ENCODE measurements at regions not wholly inside any gene's neighbourhood (a gene's known extent, or its start where the extent isn't known, plus 50 kb on each side); places are given as distances from the start of the nearest gene placed in this dataset.

GRCh38 chr11:34748036-34748435 is 127.1 kb downstream of the EHF start:
- Histone ChIP-seq H3K4me3 (ENCODE audit: low read length) (no peak overlapping the region), H4K20me1 (ENCODE audit: insufficient read depth, low read depth, low read length) (no peaks in the 10 kb centered on the region), H3K36me3 (ENCODE audit: insufficient read depth, low read length) (no peaks in the 10 kb centered on the region), H3K4me1 (ENCODE audit: low read length) (no peaks in the 10 kb centered on the region), H3K27ac (ENCODE audit: low read length) (no peak overlapping the region), H3K9me2 (replicated peaks; ENCODE audit: insufficient read depth, low read length) (no peaks in the 10 kb centered on the region), H3K9me3 (ENCODE audit: low read length) (no peaks in the 10 kb centered on the region), H2AFZ (ENCODE audit: low read length) (no peak overlapping the region), H3K27me3 (ENCODE audit: low read length) (no peaks in the 10 kb centered on the region), H3K4me2 (ENCODE audit: low read depth, low read length, poor library complexity, severe bottlenecking) (no peak overlapping the region), H3K9ac (ENCODE audit: low read length) (no peak overlapping the region), H3K79me2 (ENCODE audit: low read length) (no peaks in the 10 kb centered on the region)
- no peak for DNase-seq

GRCh38 chr11:34747251-34747650 is 126.4 kb downstream of the EHF start:
- no peaks in the 10 kb centered on the region for H3K9me3 ChIP-seq (ENCODE audit: low read length)
- H3K4me3 ChIP-seq (ENCODE audit: low read length) = no peak overlapping the region
- H3K4me1 ChIP-seq (ENCODE audit: low read length) = no peaks in the 10 kb centered on the region
- no peak for DNase-seq
- H3K4me2 ChIP-seq (ENCODE audit: low read depth, low read length, poor library complexity, severe bottlenecking) = no peak overlapping the region
- no peak overlapping the region for H3K27ac ChIP-seq (ENCODE audit: low read length)
- H3K9me2 ChIP-seq (replicated peaks; ENCODE audit: insufficient read depth, low read length) = no peaks in the 10 kb centered on the region
- no peak overlapping the region for H2AFZ ChIP-seq (ENCODE audit: low read length)
- no peaks in the 10 kb centered on the region for H4K20me1 ChIP-seq (ENCODE audit: insufficient read depth, low read depth, low read length)
- H3K9ac ChIP-seq (ENCODE audit: low read length) = no peak overlapping the region
- H3K36me3 ChIP-seq (ENCODE audit: insufficient read depth, low read length) = no peaks in the 10 kb centered on the region
- no peaks in the 10 kb centered on the region for H3K27me3 ChIP-seq (ENCODE audit: low read length)
- no peaks in the 10 kb centered on the region for H3K79me2 ChIP-seq (ENCODE audit: low read length)

- no peak for DNase-seq
- Histone ChIP-seq H3K27ac (ENCODE audit: low read length) (no peak overlapping the region), H3K4me3 (ENCODE audit: low read length) (no peak overlapping the region), H3K4me1 (ENCODE audit: low read length) (no peaks in the 10 kb centered on the region), H3K79me2 (ENCODE audit: low read length) (no peaks in the 10 kb centered on the region), H3K27me3 (ENCODE audit: low read length) (no peaks in the 10 kb centered on the region), H3K9me3 (ENCODE audit: low read length) (no peaks in the 10 kb centered on the region), H3K9me2 (replicated peaks; ENCODE audit: insufficient read depth, low read length) (no peaks in the 10 kb centered on the region), H3K36me3 (ENCODE audit: insufficient read depth, low read length) (no peaks in the 10 kb centered on the region), H4K20me1 (ENCODE audit: insufficient read depth, low read depth, low read length) (no peaks in the 10 kb centered on the region), H2AFZ (ENCODE audit: low read length) (no peak overlapping the region), H3K9ac (ENCODE audit: low read length) (no peak overlapping the region), H3K4me2 (ENCODE audit: low read depth, low read length, poor library complexity, severe bottlenecking) (no peak overlapping the region)
Observed at GRCh38 chr11:34745195-34745594, 124.3 kb downstream of the EHF start.

GRCh38 chr11:34744511-34744910 is 123.6 kb downstream of the EHF start:
- H3K9me3 ChIP-seq (ENCODE audit: low read length) = no peaks in the 10 kb centered on the region
- H4K20me1 ChIP-seq (ENCODE audit: insufficient read depth, low read depth, low read length) = no peaks in the 10 kb centered on the region
- H3K36me3 ChIP-seq (ENCODE audit: insufficient read depth, low read length) = no peaks in the 10 kb centered on the region
- no peaks in the 10 kb centered on the region for H3K79me2 ChIP-seq (ENCODE audit: low read length)
- H2AFZ ChIP-seq (ENCODE audit: low read length) = no peak overlapping the region
- DNase-seq = no peak
- H3K4me1 ChIP-seq (ENCODE audit: low read length) = no peaks in the 10 kb centered on the region
- no peak overlapping the region for H3K4me2 ChIP-seq (ENCODE audit: low read depth, low read length, poor library complexity, severe bottlenecking)
- no peak overlapping the region for H3K4me3 ChIP-seq (ENCODE audit: low read length)
- H3K27me3 ChIP-seq (ENCODE audit: low read length) = no peaks in the 10 kb centered on the region
- H3K9me2 ChIP-seq (replicated peaks; ENCODE audit: insufficient read depth, low read length) = no peaks in the 10 kb centered on the region
- H3K27ac ChIP-seq (ENCODE audit: low read length) = no peak overlapping the region
- H3K9ac ChIP-seq (ENCODE audit: low read length) = no peak overlapping the region

GRCh38 chr11:34738237-34738636 is 117.3 kb downstream of the EHF start:
- no peaks in the 10 kb centered on the region for H3K4me1 ChIP-seq (ENCODE audit: low read length)
- no peak overlapping the region for H3K27ac ChIP-seq (ENCODE audit: low read length)
- DNase-seq = no peak
- H3K27me3 ChIP-seq (ENCODE audit: low read length) = no peaks in the 10 kb centered on the region
- H3K9me2 ChIP-seq (replicated peaks; ENCODE audit: insufficient read depth, low read length) = no peaks in the 10 kb centered on the region
- H4K20me1 ChIP-seq (ENCODE audit: insufficient read depth, low read depth, low read length) = no peaks in the 10 kb centered on the region
- no peak overlapping the region for H3K4me3 ChIP-seq (ENCODE audit: low read length)
- no peak overlapping the region for H3K4me2 ChIP-seq (ENCODE audit: low read depth, low read length, poor library complexity, severe bottlenecking)
- H3K9ac ChIP-seq (ENCODE audit: low read length) = no peak overlapping the region
- H3K36me3 ChIP-seq (ENCODE audit: insufficient read depth, low read length) = no peaks in the 10 kb centered on the region
- no peak overlapping the region for H2AFZ ChIP-seq (ENCODE audit: low read length)
- H3K9me3 ChIP-seq (ENCODE audit: low read length) = no peaks in the 10 kb centered on the region
- H3K79me2 ChIP-seq (ENCODE audit: low read length) = no peaks in the 10 kb centered on the region

- no peaks in the 10 kb centered on the region for H3K9me2 ChIP-seq (replicated peaks; ENCODE audit: insufficient read depth, low read length)
- H3K4me3 ChIP-seq (ENCODE audit: low read length) = no peak overlapping the region
- H3K27ac ChIP-seq (ENCODE audit: low read length) = no peak overlapping the region
- DNase-seq = no peak
- H3K4me1 ChIP-seq (ENCODE audit: low read length) = no peaks in the 10 kb centered on the region
- H3K27me3 ChIP-seq (ENCODE audit: low read length) = no peaks in the 10 kb centered on the region
- no peak overlapping the region for H3K4me2 ChIP-seq (ENCODE audit: low read depth, low read length, poor library complexity, severe bottlenecking)
- no peaks in the 10 kb centered on the region for H3K79me2 ChIP-seq (ENCODE audit: low read length)
- no peaks in the 10 kb centered on the region for H3K36me3 ChIP-seq (ENCODE audit: insufficient read depth, low read length)
- no peaks in the 10 kb centered on the region for H3K9me3 ChIP-seq (ENCODE audit: low read length)
- H2AFZ ChIP-seq (ENCODE audit: low read length) = no peak overlapping the region
- H4K20me1 ChIP-seq (ENCODE audit: insufficient read depth, low read depth, low read length) = no peaks in the 10 kb centered on the region
- H3K9ac ChIP-seq (ENCODE audit: low read length) = no peak overlapping the region
Observed at GRCh38 chr11:34732831-34733230, 111.9 kb downstream of the EHF start.

- H3K36me3 ChIP-seq (ENCODE audit: insufficient read depth, low read length) = no peaks in the 10 kb centered on the region
- no peak overlapping the region for H3K27ac ChIP-seq (ENCODE audit: low read length)
- H3K4me1 ChIP-seq (ENCODE audit: low read length) = no peaks in the 10 kb centered on the region
- H3K9me2 ChIP-seq (replicated peaks; ENCODE audit: insufficient read depth, low read length) = no peaks in the 10 kb centered on the region
- H3K9me3 ChIP-seq (ENCODE audit: low read length) = no peaks in the 10 kb centered on the region
- no peaks in the 10 kb centered on the region for H4K20me1 ChIP-seq (ENCODE audit: insufficient read depth, low read depth, low read length)
- no peaks in the 10 kb centered on the region for H3K27me3 ChIP-seq (ENCODE audit: low read length)
- no peak for DNase-seq
- no peak overlapping the region for H3K4me2 ChIP-seq (ENCODE audit: low read depth, low read length, poor library complexity, severe bottlenecking)
- no peak overlapping the region for H3K9ac ChIP-seq (ENCODE audit: low read length)
- H3K79me2 ChIP-seq (ENCODE audit: low read length) = no peaks in the 10 kb centered on the region
- no peak overlapping the region for H3K4me3 ChIP-seq (ENCODE audit: low read length)
- no peak overlapping the region for H2AFZ ChIP-seq (ENCODE audit: low read length)
Observed at GRCh38 chr11:34731603-34732002, 110.7 kb downstream of the EHF start.

- Histone ChIP-seq H3K36me3 (ENCODE audit: insufficient read depth, low read length) (no peaks in the 10 kb centered on the region), H3K9me2 (replicated peaks; ENCODE audit: insufficient read depth, low read length) (no peaks in the 10 kb centered on the region), H3K4me2 (ENCODE audit: low read depth, low read length, poor library complexity, severe bottlenecking) (no peak overlapping the region), H3K27ac (ENCODE audit: low read length) (no peak overlapping the region), H3K4me1 (ENCODE audit: low read length) (no peaks in the 10 kb centered on the region), H3K9ac (ENCODE audit: low read length) (no peak overlapping the region), H4K20me1 (ENCODE audit: insufficient read depth, low read depth, low read length) (no peaks in the 10 kb centered on the region), H3K79me2 (ENCODE audit: low read length) (no peaks in the 10 kb centered on the region), H3K9me3 (ENCODE audit: low read length) (no peaks in the 10 kb centered on the region), H3K27me3 (ENCODE audit: low read length) (no peaks in the 10 kb centered on the region), H3K4me3 (ENCODE audit: low read length) (no peak overlapping the region), H2AFZ (ENCODE audit: low read length) (no peak overlapping the region)
- no peak for DNase-seq
Observed at GRCh38 chr11:34730544-34731295, 109.8 kb downstream of the EHF start.

All from Karpas-422 (cell line).